SKM-1 (cell line): ENCODE measurements at regions not wholly inside any gene's neighbourhood (a gene's known extent, or its start where the extent isn't known, plus 50 kb on each side); places are given as distances from the start of the nearest gene placed in this dataset.

Experiments
- DNase-seq: peaks from one replicate; lab custom pipeline; 2025; ENCODE audit not compliant: unreplicated experiment; lab: John Stamatoyannopoulos, UW

DNA sequence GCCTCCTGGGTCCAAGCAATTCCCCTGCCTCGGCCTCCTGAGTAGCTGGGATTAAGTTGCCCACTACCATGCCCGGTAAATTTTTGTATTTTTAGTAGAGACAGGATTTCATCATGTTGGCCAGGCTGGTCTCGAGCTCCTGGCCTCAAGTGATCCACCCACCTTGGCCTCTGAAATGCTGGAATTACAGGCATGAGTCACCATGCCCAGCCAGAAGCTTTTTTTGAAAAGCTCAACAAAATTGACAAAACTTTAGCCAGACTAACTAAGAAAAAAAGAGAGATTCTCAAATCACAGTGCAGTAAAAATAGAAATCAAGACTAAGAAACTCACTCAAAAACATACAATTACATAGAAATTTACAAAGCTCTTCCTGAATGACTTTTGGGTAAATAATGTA is 420.6 kb downstream of the COL12A1 start:
- no peak for DNase-seq

DNA sequence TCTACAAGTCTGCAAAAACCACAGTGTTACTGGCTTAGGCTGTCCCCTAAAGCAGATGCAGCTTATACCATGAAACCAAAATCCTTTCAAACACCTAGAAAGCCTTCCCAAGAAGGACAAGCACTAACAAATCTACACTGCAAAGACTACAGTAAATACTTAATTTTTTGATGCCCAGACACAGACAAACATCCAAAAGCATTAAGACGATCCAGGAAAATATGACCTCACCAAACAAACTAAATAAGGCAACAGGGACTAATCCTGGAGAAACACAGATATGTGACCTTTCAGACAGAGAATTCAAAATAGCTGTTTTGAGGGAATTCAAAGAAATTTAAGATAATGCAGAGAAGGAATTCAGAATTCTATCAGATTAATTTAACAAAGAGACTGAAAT is 423.5 kb downstream of the COL12A1 start:
- no peak for DNase-seq

DNA sequence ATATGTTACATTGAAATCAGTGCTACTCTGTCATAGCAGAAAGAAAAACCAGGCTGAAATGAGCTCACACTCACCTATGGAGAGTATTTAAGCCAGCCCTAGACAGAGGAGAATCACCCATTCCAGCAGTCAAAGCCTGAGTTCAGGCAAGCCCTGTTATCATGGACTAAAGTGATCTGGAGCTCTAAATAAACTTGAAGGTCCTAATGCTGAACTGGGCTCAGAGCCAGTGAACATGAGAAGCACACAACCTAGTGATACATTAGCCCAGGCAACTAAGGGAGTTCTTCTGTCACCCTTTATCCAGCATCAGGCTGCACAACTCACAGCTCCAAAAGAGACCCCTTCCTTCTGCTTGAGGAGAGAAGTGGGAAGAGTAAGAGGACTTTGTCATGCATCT is 425.0 kb downstream of the COL12A1 start:
- no peak for DNase-seq

DNA sequence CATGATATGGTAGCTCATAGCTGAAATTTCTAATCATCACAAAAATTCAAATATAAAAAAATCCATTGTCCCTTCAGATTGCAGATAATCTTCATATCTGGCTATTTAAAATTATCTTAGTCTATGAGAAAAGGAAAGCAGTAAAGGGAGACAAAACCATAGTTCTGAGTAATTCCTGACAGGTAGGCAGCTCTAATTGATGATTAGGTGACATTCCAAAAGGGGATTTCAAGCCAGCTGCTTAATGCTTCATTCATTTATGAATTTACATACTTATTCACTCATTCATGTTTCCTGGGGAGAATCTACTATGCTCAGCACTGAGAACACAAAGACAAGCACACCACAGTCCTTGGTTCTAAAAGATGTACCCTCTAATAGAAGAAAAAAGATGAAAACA is 437.1 kb downstream of the COL12A1 start:
- DNase-seq, result no peak

DNA sequence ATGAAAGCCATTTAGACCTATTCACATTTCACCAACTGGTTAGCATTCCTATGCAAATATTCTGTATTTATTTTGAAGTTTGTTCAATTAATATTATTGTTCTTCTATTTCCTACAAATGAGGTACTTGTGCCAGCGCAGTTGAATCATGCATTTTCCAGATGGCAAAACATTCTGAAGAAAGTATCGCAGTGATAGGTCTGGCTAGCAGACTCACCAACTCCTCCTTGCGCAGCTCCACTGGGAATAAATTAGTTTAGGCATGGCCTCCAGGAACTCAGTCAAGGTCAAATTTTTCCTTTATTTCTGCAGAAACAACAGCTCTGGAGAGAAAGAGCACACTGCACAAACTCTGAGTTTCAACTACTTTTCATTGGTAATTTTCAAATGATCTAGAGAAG is 437.7 kb downstream of the COL12A1 start:
- DNase-seq, result no peak

DNA sequence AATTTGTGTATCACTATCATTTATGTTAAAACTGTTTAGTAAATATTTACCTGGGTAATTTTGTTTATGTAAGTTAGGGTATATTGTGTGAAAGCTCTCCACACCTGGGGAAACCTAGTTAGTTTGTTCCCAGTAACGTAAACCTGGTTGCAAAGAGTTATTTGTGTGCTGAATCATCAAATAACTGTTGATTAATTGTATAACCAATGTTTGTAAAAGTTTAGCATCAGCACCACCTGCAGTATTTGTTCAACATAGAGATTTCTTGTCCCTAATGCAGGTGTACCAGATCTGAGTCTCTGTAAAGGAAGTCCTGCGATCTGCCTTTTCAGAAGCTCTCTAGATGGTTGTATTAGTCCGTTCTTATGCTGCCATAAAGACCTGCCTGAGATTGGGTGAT is 440.4 kb downstream of the COL12A1 start:
- no peak for DNase-seq

DNA sequence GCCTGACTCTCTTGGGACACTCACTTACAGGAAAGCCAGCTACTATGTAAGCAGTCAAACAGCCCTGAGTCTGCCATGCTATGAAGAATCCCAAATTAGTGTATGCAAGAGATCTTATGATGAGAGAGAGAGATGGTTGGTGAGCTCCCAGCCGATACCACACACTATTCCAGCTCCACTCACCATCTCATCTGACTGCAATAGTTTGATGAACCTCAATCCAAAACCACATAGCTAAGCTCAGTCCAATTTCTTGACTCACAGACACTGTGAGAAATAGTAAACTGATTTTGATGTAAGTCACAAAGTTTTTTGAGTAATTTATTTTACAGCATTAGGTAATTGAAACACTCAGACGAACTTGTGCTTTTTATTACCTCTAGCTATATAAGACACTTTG is 441.4 kb downstream of the COL12A1 start:
- DNase-seq, result no peak

DNA sequence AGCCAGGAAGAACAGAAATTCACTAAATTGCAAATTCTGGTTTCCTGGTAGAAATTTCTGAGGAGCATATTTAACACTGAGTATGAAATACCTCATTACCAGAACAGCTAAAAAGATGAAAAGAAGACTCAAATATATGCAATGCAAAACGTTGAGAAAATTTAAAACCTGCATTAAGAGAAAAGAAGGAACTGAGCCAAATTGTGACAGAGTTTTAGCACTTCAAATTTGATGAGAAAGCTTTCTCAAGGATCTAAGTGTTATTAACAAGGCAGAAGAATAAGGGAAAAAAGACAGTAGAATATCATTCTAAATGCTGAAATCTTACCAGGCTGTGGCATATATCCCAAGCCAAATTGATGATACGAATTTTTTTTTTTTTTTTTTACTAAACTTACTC is 443.0 kb downstream of the COL12A1 start:
- no peak for DNase-seq

DNA sequence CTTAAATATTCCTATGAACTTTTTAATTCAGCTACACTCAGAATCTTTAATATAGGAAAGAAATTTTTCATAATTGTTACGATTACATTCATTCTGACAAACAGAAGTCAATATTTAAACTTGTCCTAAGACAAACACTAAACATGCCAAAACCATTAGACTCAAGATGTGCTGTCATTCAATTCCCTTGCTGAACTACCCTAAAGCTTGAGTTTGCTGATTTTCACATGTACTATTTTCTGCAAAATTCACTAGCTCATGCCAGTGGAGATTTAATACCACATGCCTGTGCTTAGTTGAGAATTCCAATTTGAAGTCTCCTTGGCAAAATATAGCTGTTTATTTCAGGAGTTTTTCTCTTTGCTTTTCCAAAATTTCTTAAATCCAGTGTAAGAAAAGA is 448.0 kb downstream of the COL12A1 start:
- DNase-seq, result no peak

DNA sequence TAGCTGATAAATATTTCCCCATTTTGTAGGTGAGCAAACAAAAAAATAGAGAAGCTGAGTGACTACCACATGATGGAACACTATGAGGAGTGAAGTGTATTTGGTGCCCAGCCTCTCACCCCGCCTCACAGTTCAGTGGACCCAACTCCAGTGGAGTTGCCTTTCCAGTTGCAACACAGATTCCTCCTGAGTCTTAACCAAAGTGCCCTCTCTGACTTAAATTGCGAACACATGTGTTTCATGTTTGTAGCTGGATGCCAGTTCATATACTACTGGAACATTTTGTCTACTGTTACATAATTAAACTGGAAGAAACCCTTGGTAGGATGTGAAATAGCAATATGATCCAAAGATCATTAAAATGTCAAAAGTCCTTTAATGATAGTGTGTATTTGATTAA is 448.9 kb downstream of the COL12A1 start:
- no peak for DNase-seq

DNA sequence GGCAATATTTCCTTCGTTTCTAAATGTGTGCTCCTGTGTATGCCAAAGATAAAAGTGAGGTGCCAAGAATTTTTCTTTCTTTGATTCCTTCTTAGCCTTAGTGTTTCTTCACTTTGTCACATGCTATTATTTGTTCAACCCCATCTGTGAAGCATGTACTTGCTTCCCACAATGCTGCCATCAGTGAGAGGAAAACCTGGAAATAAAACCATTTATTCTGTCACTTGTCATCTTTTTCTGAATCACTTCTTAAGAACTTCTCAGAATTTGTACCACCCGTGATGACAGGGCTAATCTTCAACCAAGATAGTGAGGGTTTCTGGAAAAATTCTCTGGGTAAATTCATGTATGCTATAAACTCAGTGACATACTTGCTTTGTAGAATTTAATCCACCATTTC is 450.1 kb downstream of the COL12A1 start:
- no peak for DNase-seq

DNA sequence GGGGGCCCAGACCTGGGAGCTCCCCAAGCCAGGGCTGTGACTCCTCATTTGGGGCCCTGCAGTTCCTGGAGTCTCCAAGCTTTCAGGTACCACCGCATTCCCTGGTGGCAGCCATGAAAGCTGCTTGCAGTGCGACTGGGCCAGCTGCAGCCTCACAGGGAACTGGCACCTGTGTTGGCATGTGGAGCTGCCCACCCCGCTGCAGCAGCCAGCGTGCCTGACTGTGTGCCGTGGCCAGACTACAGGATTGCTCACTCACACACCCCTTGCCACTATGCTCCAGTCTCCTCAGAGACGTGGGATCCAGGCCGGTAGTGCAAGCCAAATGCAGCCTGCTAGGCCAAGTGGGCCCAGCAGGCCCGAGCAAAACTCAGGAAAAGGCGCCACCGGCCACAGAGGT is 450.7 kb downstream of the COL12A1 start:
- DNase-seq, result no peak

DNA sequence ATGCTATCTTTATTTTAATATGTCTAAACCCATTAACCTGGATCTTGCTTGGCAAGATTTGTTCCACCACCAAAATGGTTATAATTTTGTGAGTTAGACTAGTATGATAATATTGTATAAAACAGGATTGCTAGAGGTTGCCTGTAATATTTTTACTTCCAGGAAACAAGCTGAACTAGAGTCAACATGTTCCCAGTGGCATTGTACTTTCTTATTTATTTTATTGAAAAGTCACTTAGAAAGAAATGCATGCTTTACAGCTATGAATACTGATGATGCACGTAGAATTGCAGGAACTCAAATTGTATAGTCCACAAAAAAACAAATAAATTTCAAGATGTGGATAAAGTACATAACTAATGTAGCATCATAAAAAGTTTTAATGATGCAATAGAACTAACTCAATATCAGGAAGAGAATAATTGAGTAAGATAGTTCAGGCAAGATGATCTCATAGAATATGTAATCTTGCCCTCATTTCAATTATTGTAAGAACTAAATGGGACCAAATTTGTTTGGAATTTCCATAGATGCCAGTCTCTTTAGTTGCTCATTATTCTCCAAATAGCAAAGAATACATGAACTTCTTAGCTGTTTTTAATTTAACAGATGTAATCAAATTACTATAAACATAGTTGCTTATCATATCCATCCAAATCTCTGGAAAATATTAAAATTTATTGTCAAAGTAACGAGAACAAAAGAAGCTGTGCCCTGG is 451.8 kb downstream of the COL12A1 start:
- DNase-seq, result no peak

DNA sequence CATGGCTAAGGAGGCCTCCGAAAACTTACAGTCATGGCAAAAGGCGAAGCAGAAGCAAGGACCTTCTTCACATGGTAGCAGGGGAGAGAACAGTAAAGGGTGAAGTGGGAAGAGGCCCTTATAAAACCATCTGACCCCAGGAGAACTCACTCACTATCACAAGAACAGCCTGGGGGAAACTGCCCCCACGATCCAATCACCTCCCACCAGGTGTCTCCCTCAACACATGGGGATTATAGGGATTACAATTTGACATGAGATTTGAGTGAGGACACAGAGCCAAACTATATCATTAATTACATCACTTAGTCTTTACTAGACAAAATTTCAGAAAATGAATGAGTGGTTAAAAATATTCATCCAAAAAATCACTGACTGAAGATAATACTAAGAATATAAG is 453.6 kb downstream of the COL12A1 start:
- DNase-seq, result no peak

DNA sequence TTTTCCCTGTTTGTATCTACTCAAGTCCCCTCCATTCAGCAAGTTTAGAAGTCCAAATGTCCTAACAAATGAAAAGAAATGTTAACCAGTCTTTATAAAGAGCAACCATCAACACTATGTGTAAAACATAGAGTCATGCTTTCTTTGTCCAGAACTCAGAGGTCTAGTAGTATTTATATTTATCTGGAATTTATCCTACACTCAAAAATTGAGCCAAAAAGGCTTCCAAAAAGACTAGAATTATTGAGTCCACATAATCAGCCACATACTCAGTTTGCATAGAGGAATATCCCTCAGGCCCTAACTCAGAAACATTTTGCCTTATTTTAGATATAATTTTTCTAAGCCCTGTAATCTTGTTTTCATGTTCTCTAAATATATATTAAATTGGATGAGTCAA is 455.0 kb downstream of the COL12A1 start:
- DNase-seq, result no peak

DNA sequence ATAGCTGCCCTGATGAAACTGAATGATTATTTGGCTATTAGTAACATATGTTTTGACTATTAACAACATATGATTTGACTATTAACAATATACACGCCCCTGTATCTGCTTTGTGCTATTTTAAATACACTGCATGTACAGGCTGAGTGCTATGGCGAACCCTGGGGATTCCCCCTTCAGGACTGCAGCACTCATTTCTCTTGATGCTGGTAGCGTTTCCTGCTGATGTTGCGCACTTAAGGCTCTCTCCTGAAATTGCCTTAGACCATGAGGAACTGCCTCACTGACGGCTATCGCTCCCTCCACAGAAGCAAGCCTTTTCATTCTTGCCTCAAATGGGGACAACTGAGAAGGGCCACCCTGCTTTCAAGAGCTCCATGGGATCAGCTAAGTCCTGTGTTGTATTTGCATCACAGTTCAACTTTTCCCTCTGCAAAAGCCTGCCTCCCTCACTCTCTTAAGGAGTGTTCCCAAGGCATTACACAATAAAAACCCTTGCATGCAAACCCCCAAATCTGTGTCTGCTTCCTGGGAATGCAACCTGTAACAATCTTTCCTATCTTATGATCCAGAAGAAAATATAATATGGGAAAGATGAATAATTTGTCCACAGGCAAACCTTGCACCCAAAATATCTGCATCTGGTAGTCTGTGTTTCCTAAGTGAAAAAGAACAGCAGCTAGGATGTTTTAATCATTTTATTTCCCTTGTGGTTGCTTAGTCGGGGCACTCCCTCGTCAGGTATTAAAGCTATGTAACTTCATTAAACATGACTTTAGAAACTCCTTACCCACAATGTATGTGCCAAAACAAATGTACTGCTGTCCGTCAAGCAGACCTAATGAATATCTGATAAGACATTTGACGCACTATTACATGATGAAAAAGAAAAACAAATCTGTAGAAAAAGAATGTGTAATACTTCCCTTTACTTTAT is 456.4 kb downstream of the COL12A1 start:
- DNase-seq, result no peak

DNA sequence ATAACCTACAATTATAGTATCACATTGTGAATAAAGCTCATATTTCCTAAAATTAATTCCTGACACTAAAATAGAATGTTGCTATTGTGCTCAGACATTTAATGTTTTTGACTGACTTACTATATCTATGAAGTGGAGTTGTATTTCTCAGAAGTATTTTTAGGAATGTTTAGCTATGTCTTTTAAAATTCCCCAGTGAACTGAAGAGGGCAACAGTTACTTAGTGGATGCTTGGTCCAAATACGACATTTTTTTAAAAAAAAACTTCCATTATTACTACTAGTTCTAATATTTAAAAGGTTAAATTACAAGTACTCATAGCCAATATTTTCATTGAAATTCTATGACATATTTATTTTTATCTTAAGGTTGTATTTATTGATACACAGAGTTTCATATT is 460.2 kb downstream of the COL12A1 start:
- DNase-seq, result no peak

DNA sequence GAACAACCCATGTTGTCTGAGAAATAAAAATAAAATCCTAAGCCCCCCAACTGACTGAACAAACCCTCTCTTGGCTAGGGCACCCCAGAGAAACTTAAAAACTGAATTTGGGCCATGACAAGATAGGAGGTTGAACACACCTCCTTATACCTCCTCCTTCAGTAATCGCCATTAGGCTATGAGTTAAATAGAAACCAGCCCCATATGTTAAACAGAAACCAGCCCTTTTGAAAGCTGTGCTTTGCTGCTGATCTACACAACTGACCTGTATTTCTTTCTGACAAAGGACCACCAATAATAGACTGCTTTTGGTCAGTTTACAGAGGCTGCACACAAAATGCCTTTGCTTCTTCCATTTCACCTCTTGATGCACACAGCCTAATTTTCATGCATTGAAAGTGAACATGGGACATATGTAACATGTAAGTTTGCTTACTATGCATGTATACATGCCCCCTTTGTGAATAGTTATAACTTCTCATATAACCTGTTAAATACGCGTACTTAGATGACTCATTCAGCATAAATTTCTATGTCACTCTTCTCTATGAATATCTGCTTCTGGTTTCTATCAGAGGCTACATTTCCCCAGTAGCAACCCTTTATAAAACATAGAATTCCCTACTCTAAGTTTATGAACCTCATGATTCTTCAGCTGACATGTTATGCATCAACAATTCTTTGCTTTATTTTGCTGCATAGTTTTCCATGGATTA is 462.9 kb downstream of the COL12A1 start:
- DNase-seq, result no peak

DNA sequence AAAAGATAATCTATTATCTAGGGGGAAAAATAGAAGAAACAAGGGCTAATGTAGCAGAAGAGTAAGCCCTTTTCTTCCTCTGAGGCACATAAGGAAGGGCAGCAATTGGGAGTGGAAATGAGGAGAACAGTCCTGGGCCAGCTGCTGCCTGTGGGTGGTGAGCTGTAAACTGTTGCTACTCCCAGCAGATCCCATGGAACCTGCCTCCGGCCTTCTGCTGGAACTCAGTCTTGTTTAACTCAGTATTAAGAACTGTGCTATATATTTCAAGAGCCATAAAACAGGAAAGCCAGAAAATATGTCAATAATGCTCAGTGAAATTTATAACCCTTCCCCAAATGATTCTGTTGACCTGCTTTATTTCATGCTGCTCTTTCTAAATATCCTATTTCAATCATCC is 464.2 kb downstream of the COL12A1 start:
- no peak for DNase-seq

DNA sequence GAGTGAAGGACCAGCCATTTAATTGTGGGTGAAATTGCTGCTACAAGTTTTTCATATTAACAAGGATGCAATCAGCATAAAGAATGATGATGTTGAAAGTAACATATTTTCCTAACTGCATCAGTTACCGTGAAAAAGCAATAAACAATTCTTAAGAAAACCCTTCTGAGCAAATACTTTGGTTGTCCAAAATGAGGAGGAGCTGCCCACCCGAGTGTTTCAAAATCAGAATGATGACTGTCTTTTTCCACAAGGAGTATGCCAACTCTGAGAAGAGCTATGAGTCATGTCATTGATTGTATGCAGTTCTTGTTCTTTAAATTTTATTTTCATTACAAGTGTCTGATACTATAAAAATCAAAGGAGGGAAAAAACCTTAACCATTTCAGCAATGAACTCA is 470.5 kb downstream of the COL12A1 start:
- no peak for DNase-seq

DNA sequence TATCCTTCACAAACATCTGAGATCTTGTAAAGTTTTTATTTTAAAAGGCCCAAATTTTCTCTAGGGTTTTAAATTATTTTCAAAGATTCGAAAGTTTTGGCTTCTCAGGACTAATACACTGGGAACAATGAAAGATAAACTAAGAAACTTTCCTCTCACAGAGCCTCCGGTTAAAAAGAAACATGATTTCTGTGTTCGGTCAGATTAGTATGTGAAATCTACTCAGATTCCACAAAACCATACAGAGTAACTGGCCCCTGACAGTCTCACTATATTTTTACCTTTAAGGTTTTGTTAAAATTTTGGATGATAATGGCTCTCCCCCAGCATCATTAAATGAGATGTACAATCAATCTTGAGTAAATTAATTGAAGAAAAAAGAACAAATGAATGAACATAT is 471.0 kb downstream of the COL12A1 start:
- DNase-seq, result no peak
